Neural progenitor cell (in vitro differentiated cells): ENCODE measurements at regions not wholly inside any gene's neighbourhood (a gene's known extent, or its start where the extent isn't known, plus 50 kb on each side); places are given as distances from the start of the nearest gene placed in this dataset.

Source experiments
- DNase-seq: peaks from one replicate; pipeline ENCODE4 v3.0.0-alpha.2; 2016; ENCODE audit warnings: low spot score
- H2AFZ ChIP-seq: fragments of 200-600 bp; sonication (generic); replicated peaks from 2 replicates; pipeline ENCODE4 v1.6.1; 2016; ENCODE audit warnings: antibody characterized with exemption
- H3F3A ChIP-seq: fragments of 200-600 bp; sonication (generic); 2 replicates; pipeline ENCODE4 v1.6.1; 2016; ENCODE audit warnings: antibody characterized with exemption, low read depth
- H3K27ac ChIP-seq: fragments of 200-600 bp; sonication (generic); 2 replicates; pipeline ENCODE4 v1.5.1; 2016; ENCODE audit warnings: mild to moderate bottlenecking
- H3K27me3 ChIP-seq: fragments of 200-600 bp; sonication (generic); 2 replicates; pipeline ENCODE4 v1.6.1; 2016; ENCODE audit warnings: mild to moderate bottlenecking, moderate library complexity
- H3K36me3 ChIP-seq: fragments of 200-600 bp; sonication (generic); 2 replicates; pipeline ENCODE4 v1.5.1; 2016
- H3K4me1 ChIP-seq: fragments of 200-600 bp; sonication (generic); 2 replicates; pipeline ENCODE4 v1.6.1; 2016; ENCODE audit warnings: mixed run types
- H3K4me2 ChIP-seq: fragments of 200-600 bp; sonication (generic); 2 replicates; pipeline ENCODE4 v1.6.1; 2016
- H3K4me3 ChIP-seq: fragments of 200-600 bp; sonication (generic); 2 replicates; pipeline ENCODE4 v1.5.1; 2016
- H3K79me2 ChIP-seq: fragments of 200-600 bp; sonication (generic); 2 replicates; pipeline ENCODE4 v1.6.1; 2016; ENCODE audit warnings: low read depth
- H3K9ac ChIP-seq: fragments of 200-600 bp; sonication (generic); 2 replicates; pipeline ENCODE4 v1.6.1; 2016
- H3K9me3 ChIP-seq: fragments of 200-600 bp; sonication (generic); 2 replicates; pipeline ENCODE4 v1.5.1; 2016; ENCODE audit warnings: low read depth
- H4K20me1 ChIP-seq: fragments of 200-600 bp; sonication (generic); 2 replicates; pipeline ENCODE4 v1.6.1; 2016; ENCODE audit warnings: low read depth
- H3K27ac Mint-ChIP-seq: 3 replicates; pipeline ENCODE4 v1.8.0; 2021; ENCODE audit warnings: mixed read lengths
- H3K27me3 Mint-ChIP-seq: 2 replicates; pipeline ENCODE4 v1.8.0; 2022; ENCODE audit warnings: low read depth, mild to moderate bottlenecking, inconsistent platforms, moderate library complexity, mixed read lengths; ENCODE audit not compliant: insufficient read depth
- H3K36me3 Mint-ChIP-seq: 3 replicates; pipeline ENCODE4 v1.8.0; 2021; ENCODE audit warnings: mixed read lengths
- H3K4me1 Mint-ChIP-seq: 3 replicates; pipeline ENCODE4 v1.8.0; 2021; ENCODE audit warnings: mixed read lengths
- H3K4me3 Mint-ChIP-seq: 3 replicates; pipeline ENCODE4 v1.8.0; 2021; ENCODE audit warnings: mild to moderate bottlenecking, moderate library complexity, mixed read lengths
- H3K9me3 Mint-ChIP-seq: 3 replicates; pipeline ENCODE4 v1.8.0; 2020; ENCODE audit warnings: mixed read lengths
- EZH2 ChIP-seq: fragments of 200-600 bp; sonication (generic); IDR thresholded peaks from 2 replicates; pipeline ENCODE4 v1.6.1; 2017; ENCODE audit warnings: antibody characterized with exemption, mild to moderate bottlenecking, moderate library complexity
- EZH2phosphoT487 ChIP-seq: fragments of 200-600 bp; sonication (generic); IDR thresholded peaks from 2 replicates; pipeline ENCODE4 v1.6.1; 2017; ENCODE audit warnings: antibody characterized with exemption
- TF ChIP-seq, protein P1 (sequence below): fragments of 200-600 bp; sonication (generic); IDR thresholded peaks from 2 replicates; pipeline ENCODE4 v1.5.1; 2017; ENCODE audit warnings: antibody characterized with exemption, mild to moderate bottlenecking

DNA sequence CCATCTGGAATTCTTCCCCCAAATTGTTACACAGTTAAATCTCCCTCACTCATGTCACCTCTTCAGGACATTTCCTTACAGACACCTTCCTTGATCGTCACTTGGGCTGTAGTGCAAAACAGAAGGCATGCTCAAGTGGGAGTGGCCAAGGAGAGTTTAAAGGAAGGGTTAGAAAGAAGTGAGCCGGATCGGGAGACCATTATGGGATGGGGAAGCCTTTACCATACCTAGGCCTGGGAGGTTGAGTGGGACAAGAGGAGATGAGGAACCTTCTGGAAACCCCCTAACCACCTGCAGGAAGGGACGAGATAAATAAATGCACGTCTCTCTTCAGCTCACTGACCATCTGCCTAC, 102.7 kb downstream of the UCHL1 start:
- peaks cover 30% of the 10 kb centered on the region for H3K4me1 Mint-ChIP-seq

DNA sequence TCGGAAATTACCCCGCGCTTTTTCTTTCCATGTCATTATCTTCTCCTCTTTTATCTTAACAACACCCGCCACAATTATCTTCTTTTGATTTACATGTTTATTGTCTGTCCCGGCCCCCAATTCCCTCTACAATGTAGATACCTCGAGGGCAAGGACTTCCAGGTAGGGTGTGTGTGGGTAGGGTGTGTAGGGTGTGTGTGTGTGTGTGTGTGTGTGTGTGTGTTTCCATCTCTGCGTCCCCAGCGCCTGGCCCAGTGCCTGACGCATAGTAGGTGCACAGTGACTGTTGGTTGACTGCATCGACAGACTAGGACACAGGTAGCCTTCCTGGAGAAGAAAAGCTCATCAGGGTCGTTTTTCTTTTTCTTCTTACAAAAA, 103.1 kb downstream of the UCHL1 start:
- peaks cover 64% of the 10 kb centered on the region for H3K27me3 ChIP-seq
- H3K4me1 Mint-ChIP-seq, result peaks cover 30% of the 10 kb centered on the region

More for the DNA sequence above, 102.7 kb downstream of the UCHL1 start:
- H3K4me3 Mint-ChIP-seq, result peak overlapping the region; percentile 84
- Histone ChIP-seq H3K27me3 (peaks cover 63% of the 10 kb centered on the region), H3F3A (peaks cover 55% of the 10 kb centered on the region), H3K79me2 (no peaks in the 10 kb centered on the region), H3K9me3 (no peaks in the 10 kb centered on the region), H3K4me3 (peak overlapping the region; percentile 98), H3K27ac (no peak overlapping the region), H3K4me2 (peak overlapping the region; percentile 99), H4K20me1 (peaks cover 11% of the 10 kb centered on the region), H3K4me1 (peaks cover 29% of the 10 kb centered on the region), H2AFZ (no peak overlapping the region), H3K36me3 (no peaks in the 10 kb centered on the region), H3K9ac (no peak overlapping the region)
- TF ChIP-seq, protein P1, sequence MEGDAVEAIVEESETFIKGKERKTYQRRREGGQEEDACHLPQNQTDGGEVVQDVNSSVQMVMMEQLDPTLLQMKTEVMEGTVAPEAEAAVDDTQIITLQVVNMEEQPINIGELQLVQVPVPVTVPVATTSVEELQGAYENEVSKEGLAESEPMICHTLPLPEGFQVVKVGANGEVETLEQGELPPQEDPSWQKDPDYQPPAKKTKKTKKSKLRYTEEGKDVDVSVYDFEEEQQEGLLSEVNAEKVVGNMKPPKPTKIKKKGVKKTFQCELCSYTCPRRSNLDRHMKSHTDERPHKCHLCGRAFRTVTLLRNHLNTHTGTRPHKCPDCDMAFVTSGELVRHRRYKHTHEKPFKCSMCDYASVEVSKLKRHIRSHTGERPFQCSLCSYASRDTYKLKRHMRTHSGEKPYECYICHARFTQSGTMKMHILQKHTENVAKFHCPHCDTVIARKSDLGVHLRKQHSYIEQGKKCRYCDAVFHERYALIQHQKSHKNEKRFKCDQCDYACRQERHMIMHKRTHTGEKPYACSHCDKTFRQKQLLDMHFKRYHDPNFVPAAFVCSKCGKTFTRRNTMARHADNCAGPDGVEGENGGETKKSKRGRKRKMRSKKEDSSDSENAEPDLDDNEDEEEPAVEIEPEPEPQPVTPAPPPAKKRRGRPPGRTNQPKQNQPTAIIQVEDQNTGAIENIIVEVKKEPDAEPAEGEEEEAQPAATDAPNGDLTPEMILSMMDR, result no peak
- no peak for TF ChIP-seq EZH2phosphoT487
- no peak for TF ChIP-seq EZH2
- H3K9me3 Mint-ChIP-seq, result peaks cover 3% of the 10 kb centered on the region
- peak; percentile 18 for DNase-seq
- H3K36me3 Mint-ChIP-seq, result no peaks in the 10 kb centered on the region
- H3K27me3 Mint-ChIP-seq, result peaks cover 22% of the 10 kb centered on the region
- H3K27ac Mint-ChIP-seq, result no peak overlapping the region

DNA sequence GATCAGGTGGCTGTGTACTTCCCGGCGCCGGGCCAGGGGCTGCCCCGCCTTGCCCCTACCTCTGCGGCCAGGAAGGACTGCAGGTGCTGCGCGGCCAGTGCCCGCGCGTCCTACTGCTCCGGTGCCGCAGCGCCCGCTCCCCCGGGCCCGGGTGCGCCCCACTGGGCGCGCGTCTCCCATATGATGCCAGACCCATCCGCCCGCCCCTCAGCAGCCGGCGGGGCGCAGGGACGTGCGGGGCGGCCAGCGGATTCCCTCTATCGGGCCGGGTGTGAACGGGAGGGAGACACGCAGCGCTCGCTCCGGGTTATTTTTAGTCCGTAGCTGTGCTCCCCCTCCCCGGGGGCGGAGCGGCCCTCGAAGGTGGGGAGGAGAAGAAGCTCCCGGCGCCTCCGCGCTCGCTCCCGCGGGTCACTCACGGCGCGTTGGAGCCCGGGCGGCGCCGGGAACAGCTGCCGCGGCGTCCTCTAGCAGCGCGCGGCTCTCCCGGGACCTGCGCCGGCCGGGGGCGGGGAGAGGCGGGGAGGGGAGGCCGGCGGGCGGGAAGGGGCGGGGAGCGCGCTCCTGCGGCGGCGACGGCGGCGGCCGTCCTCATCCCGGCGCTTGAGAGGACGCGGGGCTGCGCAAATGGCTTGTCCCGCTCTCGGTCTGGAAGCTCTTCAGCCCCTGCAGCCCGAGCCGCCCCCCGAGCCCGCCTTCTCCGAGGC, 103.6 kb downstream of the UCHL1 start:
- no peaks in the 10 kb centered on the region for H3K36me3 ChIP-seq
- no peaks in the 10 kb centered on the region for H3K36me3 Mint-ChIP-seq
- H3F3A ChIP-seq, result peaks cover 55% of the 10 kb centered on the region
- no peak overlapping the region for H3K27ac Mint-ChIP-seq
- no peak overlapping the region for H3K27ac ChIP-seq
- no peaks in the 10 kb centered on the region for H3K9me3 ChIP-seq
- H3K79me2 ChIP-seq, result peaks cover 3% of the 10 kb centered on the region
- H3K27me3 Mint-ChIP-seq, result peaks cover 20% of the 10 kb centered on the region
- peak overlapping the region; percentile 11 for H3K9ac ChIP-seq
- TF ChIP-seq, protein P1, result no peak
- TF ChIP-seq EZH2 (peak; percentile 64), EZH2phosphoT487 (peak; percentile 45)
- peak; percentile 92 for DNase-seq
- H3K4me3 Mint-ChIP-seq, result peak overlapping the region; percentile 88
- no peaks in the 10 kb centered on the region for H3K9me3 Mint-ChIP-seq
- peaks cover 64% of the 10 kb centered on the region for H3K27me3 ChIP-seq
- peaks cover 31% of the 10 kb centered on the region for H3K4me1 ChIP-seq
- peak overlapping the region; percentile 99 for H3K4me2 ChIP-seq
- H2AFZ ChIP-seq, result peak overlapping the region; percentile 100
- H4K20me1 ChIP-seq, result peaks cover 11% of the 10 kb centered on the region
- peaks cover 30% of the 10 kb centered on the region for H3K4me1 Mint-ChIP-seq
- H3K4me3 ChIP-seq, result peak overlapping the region; percentile 98

More for the DNA sequence above, 103.1 kb downstream of the UCHL1 start:
- no peak for DNase-seq
- TF ChIP-seq EZH2phosphoT487 (no peak), EZH2 (no peak)
- TF ChIP-seq, protein P1, result no peak
- H3K9ac ChIP-seq, result no peak overlapping the region
- peaks cover 11% of the 10 kb centered on the region for H4K20me1 ChIP-seq
- Mint-ChIP-seq H3K9me3 (no peaks in the 10 kb centered on the region), H3K36me3 (no peaks in the 10 kb centered on the region), H3K4me3 (peak overlapping the region; percentile 84), H3K27ac (no peak overlapping the region), H3K27me3 (peaks cover 22% of the 10 kb centered on the region)
- peak overlapping the region; percentile 99 for H3K4me2 ChIP-seq
- H3K36me3 ChIP-seq, result no peaks in the 10 kb centered on the region
- H3K4me1 ChIP-seq, result peaks cover 29% of the 10 kb centered on the region
- H3F3A ChIP-seq, result peaks cover 55% of the 10 kb centered on the region
- H3K79me2 ChIP-seq, result no peaks in the 10 kb centered on the region
- H3K9me3 ChIP-seq, result no peaks in the 10 kb centered on the region
- H3K27ac ChIP-seq, result no peak overlapping the region
- peak overlapping the region; percentile 100 for H2AFZ ChIP-seq
- H3K4me3 ChIP-seq, result peak overlapping the region; percentile 98
